ENCODE measurements at regions not wholly inside any gene's neighbourhood (a gene's known extent, or its start where the extent isn't known, plus 50 kb on each side); places are given as distances from the start of the nearest gene placed in this dataset.

DNA sequence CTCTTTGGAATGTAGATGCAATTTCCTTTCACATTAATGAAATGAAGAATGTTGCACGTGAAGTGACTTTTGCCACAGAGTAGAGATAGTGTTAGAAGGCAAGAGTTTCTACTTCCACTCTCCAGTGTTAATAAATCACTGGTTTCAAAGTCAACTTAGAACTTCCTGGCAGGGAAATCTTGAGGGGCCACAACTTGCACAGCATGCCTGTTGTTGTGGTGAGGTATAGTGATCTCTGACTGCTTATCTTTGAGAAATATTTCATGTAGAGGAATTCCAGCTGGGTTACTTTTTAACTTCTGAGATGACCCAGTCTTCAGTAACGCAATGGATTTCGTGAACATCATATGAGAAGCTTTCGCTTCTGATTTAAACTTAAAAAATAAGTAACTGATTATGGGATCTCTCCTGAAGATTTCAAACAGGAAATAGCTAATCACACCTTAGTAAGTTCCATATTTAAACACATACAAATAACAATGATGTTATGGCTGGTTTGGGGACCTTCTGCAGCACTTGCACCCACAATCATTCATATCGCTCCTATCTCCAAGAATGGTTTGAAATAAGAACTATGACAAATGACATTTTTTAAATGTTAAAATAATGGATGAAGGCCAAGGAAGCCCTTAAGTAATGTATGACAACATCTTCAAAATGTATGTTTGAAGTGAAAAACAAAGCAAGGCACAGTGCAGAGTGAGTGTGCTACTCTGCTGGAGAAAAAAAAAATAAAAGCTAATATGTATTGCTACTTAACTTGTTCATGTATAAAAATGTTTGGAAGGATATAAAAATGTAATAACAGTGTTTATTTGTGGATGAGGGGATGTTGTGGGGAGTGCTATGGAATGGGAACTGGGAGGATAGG lies 726.5 kb upstream of the NECTIN3 start:
- TF ChIP-seq, protein P1, sequence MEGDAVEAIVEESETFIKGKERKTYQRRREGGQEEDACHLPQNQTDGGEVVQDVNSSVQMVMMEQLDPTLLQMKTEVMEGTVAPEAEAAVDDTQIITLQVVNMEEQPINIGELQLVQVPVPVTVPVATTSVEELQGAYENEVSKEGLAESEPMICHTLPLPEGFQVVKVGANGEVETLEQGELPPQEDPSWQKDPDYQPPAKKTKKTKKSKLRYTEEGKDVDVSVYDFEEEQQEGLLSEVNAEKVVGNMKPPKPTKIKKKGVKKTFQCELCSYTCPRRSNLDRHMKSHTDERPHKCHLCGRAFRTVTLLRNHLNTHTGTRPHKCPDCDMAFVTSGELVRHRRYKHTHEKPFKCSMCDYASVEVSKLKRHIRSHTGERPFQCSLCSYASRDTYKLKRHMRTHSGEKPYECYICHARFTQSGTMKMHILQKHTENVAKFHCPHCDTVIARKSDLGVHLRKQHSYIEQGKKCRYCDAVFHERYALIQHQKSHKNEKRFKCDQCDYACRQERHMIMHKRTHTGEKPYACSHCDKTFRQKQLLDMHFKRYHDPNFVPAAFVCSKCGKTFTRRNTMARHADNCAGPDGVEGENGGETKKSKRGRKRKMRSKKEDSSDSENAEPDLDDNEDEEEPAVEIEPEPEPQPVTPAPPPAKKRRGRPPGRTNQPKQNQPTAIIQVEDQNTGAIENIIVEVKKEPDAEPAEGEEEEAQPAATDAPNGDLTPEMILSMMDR (conservative IDR thresholded peaks at IDR 0.05; ENCODE audit: low read depth, low read length) = no peak
- TF ChIP-seq EZH2 (IDR thresholded peaks at IDR 0.05; ENCODE audit: borderline replicate concordance, low read depth, low read length, poor library complexity, severe bottlenecking) = no peak

Data from A673 (cell line).